GM18511 (cell line): ENCODE measurements at regions not wholly inside any gene's neighbourhood (a gene's known extent, or its start where the extent isn't known, plus 50 kb on each side); places are given as distances from the start of the nearest gene placed in this dataset.
"Not testable (repeated sequence)": the region's sequence is repeated elsewhere in the genome, so short reads cannot be mapped to it uniquely, and the experiment has no call there.

Experiments
- ATAC-seq: cut with Tn5 transposase; IDR thresholded peaks from one replicate; pipeline ENCODE4 v1.9.1; 2021; ENCODE audit warnings: mild to moderate bottlenecking, moderate library complexity; ENCODE audit not compliant: unreplicated experiment

GRCh38 chr21:28159396-28159795 is 833.3 kb downstream of the LTN1 start:
- ATAC-seq, result no peak

DNA sequence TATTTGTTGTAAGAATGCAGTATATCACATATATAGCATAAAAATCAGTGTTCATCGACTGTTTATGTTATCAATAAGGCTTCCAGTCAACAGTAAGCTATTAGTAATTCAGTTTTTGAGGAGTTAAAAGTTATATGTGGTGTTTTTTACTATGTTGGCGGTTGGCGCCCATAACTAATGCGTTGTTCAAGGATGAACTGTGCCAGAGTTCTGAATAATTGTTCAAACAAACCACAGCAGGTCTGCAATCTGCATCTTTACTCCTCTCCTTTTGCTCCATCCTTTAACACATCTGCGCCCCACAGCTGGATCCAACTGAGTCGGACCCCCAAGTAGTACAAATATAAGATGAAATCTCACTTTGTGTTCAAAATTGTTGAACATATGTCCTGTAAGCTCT is 836.1 kb downstream of the LTN1 start:
- ATAC-seq, result no peak

- no peak for ATAC-seq
Measured at GRCh38 chr21:28154121-28154520, 838.6 kb downstream of the LTN1 start.

DNA sequence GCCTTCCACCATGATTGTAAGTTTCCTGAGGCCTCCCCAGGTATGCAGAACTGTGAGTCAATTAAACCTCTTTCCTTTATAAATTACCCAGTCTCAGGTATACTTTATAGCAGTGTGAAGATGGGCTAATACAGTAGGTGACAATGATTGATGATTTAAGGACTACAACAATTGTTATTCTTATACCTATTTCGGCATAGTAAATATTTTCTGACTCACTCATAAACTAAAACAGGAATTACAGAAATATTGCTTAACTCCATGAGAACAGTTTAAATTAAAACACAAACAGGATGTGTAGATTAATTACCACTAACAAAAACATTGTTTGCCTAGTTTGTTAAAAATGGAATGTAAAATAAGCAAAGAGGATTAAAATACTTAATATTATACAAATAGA is 839.9 kb downstream of the LTN1 start:
- ATAC-seq, result no peak

DNA sequence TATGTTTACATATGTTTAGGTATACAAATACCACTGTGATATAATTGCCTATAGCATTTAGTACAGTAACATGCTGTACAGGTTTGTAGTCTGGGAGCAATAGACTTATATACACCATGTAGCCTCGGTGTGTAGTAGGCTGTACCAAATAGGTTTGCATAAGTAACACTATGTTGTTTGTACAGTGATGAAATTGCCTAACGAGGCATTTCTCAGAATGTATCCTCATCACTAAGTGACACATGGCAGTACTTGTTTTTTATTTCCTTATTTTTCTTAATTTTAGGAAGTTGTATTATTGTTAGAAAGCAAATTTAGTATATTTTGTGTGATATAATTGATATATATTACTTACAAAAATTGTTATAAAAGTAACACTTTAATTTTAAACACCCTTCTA is 840.9 kb downstream of the LTN1 start:
- no peak for ATAC-seq

- no peak for ATAC-seq
Measured at GRCh38 chr21:28150778-28151177, 841.9 kb downstream of the LTN1 start.

DNA sequence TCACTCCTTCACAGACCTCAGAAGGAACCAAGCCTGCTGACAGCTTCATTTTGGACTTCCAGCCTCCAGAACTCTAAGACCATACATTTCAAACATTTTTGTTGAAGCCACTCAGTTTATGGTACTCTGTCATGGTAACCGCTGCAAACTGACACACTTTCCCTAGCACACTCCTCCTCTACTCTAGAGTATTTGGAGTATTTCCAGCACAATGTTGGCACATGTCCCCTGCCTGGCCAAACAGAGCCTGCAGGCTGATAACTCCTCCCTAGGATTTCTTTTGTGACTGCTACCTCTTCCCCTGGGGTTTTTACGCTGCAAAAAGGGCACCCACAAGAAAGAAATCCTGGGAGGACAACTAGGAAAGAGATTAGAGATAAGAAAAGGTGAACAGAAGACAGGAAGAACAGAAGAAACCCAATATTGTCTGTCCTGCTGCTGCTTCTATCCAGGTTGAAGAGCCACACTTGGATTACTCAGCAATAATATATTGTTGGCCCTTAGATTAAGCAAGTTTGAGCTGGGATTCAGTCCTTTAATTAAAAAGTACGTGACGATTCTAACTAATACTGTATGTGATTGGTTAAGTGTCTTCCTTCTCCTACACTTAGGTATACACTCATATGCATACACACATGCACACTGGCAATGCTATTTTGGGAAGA is 844.1 kb downstream of the LTN1 start:
- no peak for ATAC-seq

- no peak for ATAC-seq
Measured at GRCh38 chr21:28144653-28145052, 848.0 kb downstream of the LTN1 start.

- ATAC-seq, result no peak
Measured at GRCh38 chr21:28144089-28144488, 848.6 kb downstream of the LTN1 start.

- ATAC-seq, result no peak
Measured at GRCh38 chr21:28142697-28143096, 850.0 kb downstream of the LTN1 start.

GRCh38 chr21:28138272-28138671 is 854.4 kb downstream of the LTN1 start:
- ATAC-seq, result no peak

DNA sequence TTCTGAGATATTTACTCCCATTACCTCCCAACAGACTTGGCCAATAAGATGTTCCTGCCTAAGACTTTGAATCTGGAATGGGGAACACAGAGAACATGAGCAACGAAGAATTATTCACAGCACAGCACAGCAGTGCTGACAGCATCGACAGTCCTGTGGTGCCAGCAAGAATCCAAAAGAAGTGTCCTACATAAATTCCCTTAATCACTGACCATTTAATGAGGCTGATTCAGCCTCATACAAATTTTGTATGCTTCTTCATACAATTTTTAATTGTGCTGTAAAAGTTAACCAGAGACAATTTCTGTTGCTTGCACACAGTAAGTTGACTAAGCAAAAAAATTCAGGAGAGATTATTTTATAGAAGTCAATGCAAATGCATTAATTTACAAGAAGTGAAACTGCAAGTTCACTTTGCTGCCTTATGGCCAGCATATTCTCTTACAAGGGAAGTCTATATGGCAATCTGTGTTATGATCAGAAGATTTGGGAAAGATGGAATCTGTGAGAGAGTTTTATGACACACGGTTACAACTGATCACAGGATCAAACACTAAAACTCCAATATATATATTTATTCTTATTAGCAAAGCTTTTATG is 855.9 kb downstream of the LTN1 start:
- no peak for ATAC-seq

- ATAC-seq, result no peak
Measured at GRCh38 chr21:28135646-28136045, 857.0 kb downstream of the LTN1 start.

DNA sequence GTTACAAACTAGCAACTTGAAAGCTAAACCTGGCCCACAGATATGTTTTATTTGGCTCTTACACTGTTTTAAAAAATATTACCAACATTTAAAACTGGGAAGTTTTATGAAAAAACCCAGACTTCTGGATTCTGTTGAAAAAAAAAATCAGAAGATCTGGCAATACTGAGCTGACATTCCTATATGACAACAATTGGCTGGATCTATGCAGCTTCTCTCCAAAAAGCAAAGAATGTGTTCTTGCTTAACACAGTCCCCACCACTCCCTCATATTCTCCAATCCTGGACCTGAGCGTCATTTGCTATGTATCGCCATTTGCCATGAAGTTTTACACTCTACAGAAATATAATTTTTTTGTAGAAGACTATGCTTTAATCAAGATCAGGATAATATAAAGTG is 859.6 kb downstream of the LTN1 start:
- ATAC-seq, result no peak

GRCh38 chr21:28132713-28133112 is 860.0 kb downstream of the LTN1 start:
- no peak for ATAC-seq

GRCh38 chr21:28127175-28127785 is 865.4 kb downstream of the LTN1 start:
- ATAC-seq, result no peak

DNA sequence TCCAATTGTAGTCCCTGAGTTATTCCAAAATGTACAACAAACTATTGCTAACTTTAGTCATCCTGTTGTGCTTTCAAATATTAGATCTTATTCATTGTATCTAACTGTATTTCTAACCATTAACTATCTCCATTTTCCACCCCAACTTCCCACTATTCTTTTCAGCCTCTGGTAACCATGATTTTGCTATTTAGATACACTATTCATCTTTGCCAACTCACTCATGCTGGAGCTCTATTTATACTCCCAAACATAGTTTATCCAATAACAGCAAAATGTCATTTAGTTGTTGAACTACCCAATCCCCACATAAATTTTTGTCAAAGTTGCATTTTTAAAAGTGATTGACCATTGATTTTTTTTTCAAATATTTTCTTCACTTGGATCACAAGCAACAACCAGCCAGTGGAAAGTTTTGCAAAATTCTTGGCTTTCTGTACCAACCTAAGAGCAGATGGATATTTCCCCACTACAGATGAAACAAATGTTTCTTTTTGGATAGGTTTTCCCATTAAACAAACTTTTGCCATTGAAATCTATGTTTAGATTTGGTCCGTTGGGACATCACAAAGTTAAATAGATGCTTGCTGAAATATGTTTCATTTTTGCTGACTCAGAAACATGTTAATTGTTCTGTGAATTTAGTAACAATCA is 866.0 kb downstream of the LTN1 start:
- ATAC-seq, result no peak

GRCh38 chr21:28124541-28124940 is 868.1 kb downstream of the LTN1 start:
- no peak for ATAC-seq

GRCh38 chr21:28118570-28118969 is 874.1 kb downstream of the LTN1 start:
- ATAC-seq, result no peak

- not testable (repeated sequence) for ATAC-seq
Measured at GRCh38 chr21:28114986-28115385, 877.7 kb downstream of the LTN1 start.

GRCh38 chr21:28113718-28114117 is 879.0 kb downstream of the LTN1 start:
- no peak for ATAC-seq

DNA sequence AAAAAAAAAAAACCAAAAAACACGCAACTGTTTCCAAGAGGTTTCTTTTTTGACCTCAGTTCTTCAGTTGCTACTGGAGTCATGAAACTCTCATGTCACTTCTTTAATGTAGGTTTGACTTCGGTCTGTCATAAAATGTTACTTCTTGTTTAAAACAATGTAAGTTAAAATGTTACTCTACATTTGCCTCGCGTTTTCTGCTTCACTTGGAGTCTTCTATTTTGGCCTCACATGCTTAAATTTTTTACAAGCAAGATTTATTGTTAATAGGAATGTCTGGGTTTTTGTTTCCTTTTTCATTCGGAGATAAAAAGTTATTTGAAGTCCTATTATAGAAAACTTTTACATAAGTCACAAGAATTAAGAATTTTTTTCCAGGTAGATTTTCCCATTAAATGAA is 880.2 kb downstream of the LTN1 start:
- no peak for ATAC-seq
